ENCODE measurements at regions not wholly inside any gene's neighbourhood (a gene's known extent, or its start where the extent isn't known, plus 50 kb on each side); places are given as distances from the start of the nearest gene placed in this dataset.

DNA sequence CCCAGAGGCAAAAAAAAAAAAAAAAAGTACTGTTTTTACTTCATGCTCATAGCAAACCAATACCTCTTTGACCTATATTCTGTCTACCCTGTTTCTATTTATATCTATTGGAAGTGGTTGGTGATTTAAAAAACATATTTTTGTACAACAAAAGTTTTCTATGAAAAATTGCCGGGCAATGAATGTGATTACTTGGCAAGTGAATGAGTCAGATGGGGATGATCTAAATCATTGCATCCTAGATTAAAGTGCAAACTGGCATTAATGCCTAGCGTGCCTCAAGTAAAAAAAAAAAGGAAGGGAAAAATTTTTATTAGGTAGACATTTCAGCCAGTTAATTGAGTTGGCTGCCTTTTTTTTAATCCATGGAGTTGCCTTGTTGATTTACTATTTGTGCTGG is 500.6 kb downstream of the KCTD12 start:
- Histone ChIP-seq H3K79me1 (ENCODE audit: insufficient read depth, low read depth, low read length, poor library complexity, severe bottlenecking) (no peaks in the 10 kb centered on the region), H4K20me1 (ENCODE audit: control insufficient read depth, insufficient read depth, insufficient read length) (no peaks in the 10 kb centered on the region), H3K56ac (ENCODE audit: insufficient read length, low read depth, low read length) (no peak overlapping the region), H4K5ac (ENCODE audit: insufficient read length, low read depth, low read length) (no peak overlapping the region), H4K8ac (replicated peaks; ENCODE audit: insufficient read length, low read depth, low read length) (no peak overlapping the region), H3K23me2 (ENCODE audit: insufficient read length, low read depth, low read length, poor library complexity, severe bottlenecking) (no peaks in the 10 kb centered on the region), H3K27me3 (ENCODE audit: insufficient read depth, low read length) (no peaks in the 10 kb centered on the region), H2AK5ac (ENCODE audit: insufficient read length, low read length) (no peak overlapping the region), H3K14ac (ENCODE audit: insufficient read depth, low read length) (no peak overlapping the region), H3K4ac (ENCODE audit: low read depth, low read length) (no peak overlapping the region), H2BK5ac (ENCODE audit: insufficient read length, low read length) (no peak overlapping the region), H3K9ac (ENCODE audit: extremely low read depth, insufficient read length, low read length) (no peak overlapping the region), H2AFZ (ENCODE audit: low read length) (no peak overlapping the region), H4K91ac (ENCODE audit: insufficient read length, low read depth, low read length) (no peak overlapping the region), H3K4me2 (ENCODE audit: insufficient read depth, insufficient read length, low read length) (no peak overlapping the region), H3K9me3 (ENCODE audit: control insufficient read depth, low read depth, low read length) (no peaks in the 10 kb centered on the region), H2BK15ac (ENCODE audit: low read depth, low read length) (no peak overlapping the region), H3K23ac (ENCODE audit: insufficient read length, low read depth, low read length) (no peak overlapping the region), H3K79me2 (ENCODE audit: insufficient read depth, low read length) (no peaks in the 10 kb centered on the region), H2BK12ac (ENCODE audit: insufficient read length, low read depth, low read length) (no peak overlapping the region), H3T11ph (ENCODE audit: low read length) (no peak overlapping the region), H3K4me1 (ENCODE audit: insufficient read depth, low read length) (0 out of 2 replicates have a peak, but pooled peaks cover 2% of the 10 kb centered on the region), H3K27ac (ENCODE audit: insufficient read length, low read depth, low read length) (no peak overlapping the region), H3K18ac (ENCODE audit: insufficient read length, low read depth, low read length) (no peak overlapping the region), H2BK20ac (ENCODE audit: low read depth, low read length, poor library complexity, severe bottlenecking) (no peak overlapping the region), H2BK120ac (ENCODE audit: low read depth, low read length, poor library complexity, severe bottlenecking) (no peak overlapping the region)
- TF ChIP-seq, protein P1, sequence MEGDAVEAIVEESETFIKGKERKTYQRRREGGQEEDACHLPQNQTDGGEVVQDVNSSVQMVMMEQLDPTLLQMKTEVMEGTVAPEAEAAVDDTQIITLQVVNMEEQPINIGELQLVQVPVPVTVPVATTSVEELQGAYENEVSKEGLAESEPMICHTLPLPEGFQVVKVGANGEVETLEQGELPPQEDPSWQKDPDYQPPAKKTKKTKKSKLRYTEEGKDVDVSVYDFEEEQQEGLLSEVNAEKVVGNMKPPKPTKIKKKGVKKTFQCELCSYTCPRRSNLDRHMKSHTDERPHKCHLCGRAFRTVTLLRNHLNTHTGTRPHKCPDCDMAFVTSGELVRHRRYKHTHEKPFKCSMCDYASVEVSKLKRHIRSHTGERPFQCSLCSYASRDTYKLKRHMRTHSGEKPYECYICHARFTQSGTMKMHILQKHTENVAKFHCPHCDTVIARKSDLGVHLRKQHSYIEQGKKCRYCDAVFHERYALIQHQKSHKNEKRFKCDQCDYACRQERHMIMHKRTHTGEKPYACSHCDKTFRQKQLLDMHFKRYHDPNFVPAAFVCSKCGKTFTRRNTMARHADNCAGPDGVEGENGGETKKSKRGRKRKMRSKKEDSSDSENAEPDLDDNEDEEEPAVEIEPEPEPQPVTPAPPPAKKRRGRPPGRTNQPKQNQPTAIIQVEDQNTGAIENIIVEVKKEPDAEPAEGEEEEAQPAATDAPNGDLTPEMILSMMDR (conservative IDR thresholded peaks at IDR 0.05) = no peak
- Mint-ChIP-seq H3K4me1 (no peaks in the 10 kb centered on the region), H3K9me3 (no peaks in the 10 kb centered on the region), H3K36me3 (ENCODE audit: insufficient read depth in 1 of 3, low read depth in 3 of 3) (no peaks in the 10 kb centered on the region), H3K27ac (no peak overlapping the region), H3K27me3 (ENCODE audit: low read depth) (no peaks in the 10 kb centered on the region; the same call in 1 of the 2 replicates), H3K4me3 (no peak overlapping the region)
- no CpG with 5 or more reads among the region's 2 CpGs for WGBS (ENCODE audit: extremely low coverage, insufficient read length, low lambda C conversion rate)
- no peak for DNase-seq
